B cell (primary cell): ENCODE measurements at regions not wholly inside any gene's neighbourhood (a gene's known extent, or its start where the extent isn't known, plus 50 kb on each side); places are given as distances from the start of the nearest gene placed in this dataset.

Experiments used
- EZH2 ChIP-seq: IDR thresholded peaks from 2 replicates; pipeline ENCODE4 v1.6.1; 2012; ENCODE audit warnings: borderline replicate concordance, low read depth, mild to moderate bottlenecking, moderate library complexity, low read length; ENCODE audit not compliant: insufficient read depth, poor library complexity, severe bottlenecking
- TF ChIP-seq, protein P1 (sequence below): fragments of 200-600 bp; IDR thresholded peaks from one replicate; pipeline ENCODE4 v1.8.0; 2022; ENCODE audit warnings: antibody characterized with exemption, mild to moderate bottlenecking

DNA sequence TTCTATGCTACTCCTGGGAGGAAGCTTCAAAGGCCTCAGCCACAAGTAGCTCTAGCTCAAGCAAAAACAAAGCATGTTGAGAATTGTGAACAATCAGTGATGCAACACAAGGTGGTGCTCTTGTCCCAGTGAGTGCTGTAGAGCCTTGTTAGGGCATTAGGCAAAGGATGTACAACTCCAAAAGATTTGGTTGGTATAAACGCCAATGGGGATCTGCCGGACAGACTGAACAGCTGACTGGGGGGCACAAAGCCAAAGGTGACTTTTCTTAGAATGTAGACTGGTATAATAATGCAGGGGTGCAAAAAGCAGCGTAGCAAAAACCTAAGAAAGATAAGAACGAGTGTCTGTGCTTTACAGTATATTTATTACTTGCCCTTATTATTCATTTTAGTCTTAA, 62.6 kb upstream of the ALB start:
- TF ChIP-seq, protein P1, sequence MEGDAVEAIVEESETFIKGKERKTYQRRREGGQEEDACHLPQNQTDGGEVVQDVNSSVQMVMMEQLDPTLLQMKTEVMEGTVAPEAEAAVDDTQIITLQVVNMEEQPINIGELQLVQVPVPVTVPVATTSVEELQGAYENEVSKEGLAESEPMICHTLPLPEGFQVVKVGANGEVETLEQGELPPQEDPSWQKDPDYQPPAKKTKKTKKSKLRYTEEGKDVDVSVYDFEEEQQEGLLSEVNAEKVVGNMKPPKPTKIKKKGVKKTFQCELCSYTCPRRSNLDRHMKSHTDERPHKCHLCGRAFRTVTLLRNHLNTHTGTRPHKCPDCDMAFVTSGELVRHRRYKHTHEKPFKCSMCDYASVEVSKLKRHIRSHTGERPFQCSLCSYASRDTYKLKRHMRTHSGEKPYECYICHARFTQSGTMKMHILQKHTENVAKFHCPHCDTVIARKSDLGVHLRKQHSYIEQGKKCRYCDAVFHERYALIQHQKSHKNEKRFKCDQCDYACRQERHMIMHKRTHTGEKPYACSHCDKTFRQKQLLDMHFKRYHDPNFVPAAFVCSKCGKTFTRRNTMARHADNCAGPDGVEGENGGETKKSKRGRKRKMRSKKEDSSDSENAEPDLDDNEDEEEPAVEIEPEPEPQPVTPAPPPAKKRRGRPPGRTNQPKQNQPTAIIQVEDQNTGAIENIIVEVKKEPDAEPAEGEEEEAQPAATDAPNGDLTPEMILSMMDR, result no peak
- TF ChIP-seq EZH2, result no peak
